HepG2 (cell line): ENCODE measurements at regions not wholly inside any gene's neighbourhood (a gene's known extent, or its start where the extent isn't known, plus 50 kb on each side); places are given as distances from the start of the nearest gene placed in this dataset.

ENCODE experiments used
- AHR ChIP-seq: IDR thresholded peaks from 2 replicates; pipeline ENCODE4 v1.6.1; 2018; ENCODE audit warnings: missing genetic modification reagents, missing compliant biosample characterization
- BCL6 ChIP-seq: IDR thresholded peaks from 2 replicates; pipeline ENCODE4 v1.6.1; 2016; ENCODE audit warnings: missing genetic modification reagents, missing compliant biosample characterization
- CCDC6 ChIP-seq: sonication (generic); formaldehyde crosslinking; IDR thresholded peaks from 2 replicates; pipeline ENCODE4 v1.8.1; 2022; ENCODE audit warnings: mild to moderate bottlenecking, missing genetic modification reagents, moderate library complexity
- FOXO1 ChIP-seq: sonication (generic); formaldehyde crosslinking; IDR thresholded peaks from 2 replicates; pipeline ENCODE4 v1.4.0; 2020; ENCODE audit warnings: missing genetic modification reagents
- GLI4 ChIP-seq: sonication (generic); formaldehyde crosslinking; IDR thresholded peaks from 2 replicates; pipeline ENCODE4 v1.5.1; 2020; ENCODE audit warnings: missing genetic modification reagents, mild to moderate bottlenecking, moderate library complexity, borderline replicate concordance
- HCFC1 ChIP-seq: fragments of 150-350 bp; IDR thresholded peaks from 2 replicates; pipeline ENCODE4 v1.6.1; 2014; ENCODE audit warnings: low read depth, low read length
- HNRNPH1 ChIP-seq: fragments of 200-400 bp; formaldehyde crosslinking; optimal IDR thresholded peaks from 2 replicates; pipeline ENCODE3; 2017; ENCODE audit warnings: mild to moderate bottlenecking, low read depth, low read length
- KDM3A ChIP-seq: IDR thresholded peaks from 2 replicates; pipeline ENCODE4 v1.6.1; 2018; ENCODE audit warnings: low read depth, missing compliant biosample characterization
- KDM4B ChIP-seq: sonication (generic); formaldehyde crosslinking; IDR thresholded peaks from 2 replicates; pipeline ENCODE4 v1.4.0; 2020; ENCODE audit warnings: missing genetic modification reagents
- KDM6A ChIP-seq: IDR thresholded peaks from 2 replicates; pipeline ENCODE4 v1.6.1; 2016; ENCODE audit warnings: low read depth
- KLF12 ChIP-seq: sonication (generic); formaldehyde crosslinking; IDR thresholded peaks from 2 replicates; pipeline ENCODE4 v1.4.0; 2020; ENCODE audit warnings: missing genetic modification reagents, borderline replicate concordance
- LCORL ChIP-seq, 2 experiments: fragments of 450-650 bp in 1 of 2; sonication (generic) in 1 of 2; formaldehyde crosslinking in 1 of 2; IDR thresholded peaks; 2 replicates each; pipeline versions ENCODE4 v1.5.0 to v1.6.1; 2017 to 2020; ENCODE audit warnings: antibody characterized with exemption in 1 of 2, missing genetic modification reagents in 1 of 2
- MIXL1 ChIP-seq: IDR thresholded peaks from 2 replicates; pipeline ENCODE4 v1.6.1; 2016
- MXI1 ChIP-seq: IDR thresholded peaks from 3 replicates; pipeline ENCODE4 v1.6.1; 2012; ENCODE audit warnings: low read depth, low read length, inconsistent platforms, borderline replicate concordance
- PAWR ChIP-seq: sonication (generic); formaldehyde crosslinking; IDR thresholded peaks from 2 replicates; pipeline ENCODE4 v1.4.0; 2020; ENCODE audit warnings: missing genetic modification reagents, mild to moderate bottlenecking, borderline replicate concordance
- RAD51 ChIP-seq: fragments of 450-650 bp; IDR thresholded peaks from 2 replicates; pipeline ENCODE4 v1.6.1; 2016; ENCODE audit warnings: borderline replicate concordance
- REL ChIP-seq: sonication (generic); formaldehyde crosslinking; conservative IDR thresholded peaks from 2 replicates; pipeline ENCODE4 v1.8.0; 2022; ENCODE audit warnings: mild to moderate bottlenecking, missing genetic modification reagents, moderate library complexity
- RFX5 ChIP-seq: IDR thresholded peaks from 2 replicates; pipeline ENCODE4 v1.6.1; 2011; ENCODE audit warnings: low read depth, low read length, improper control_type of control experiment
- SMARCE1 ChIP-seq: fragments of 450-650 bp; IDR thresholded peaks from 2 replicates; pipeline ENCODE4 v1.6.1; 2017; ENCODE audit warnings: borderline replicate concordance
- SRY ChIP-seq: sonication (generic); formaldehyde crosslinking; IDR thresholded peaks from 2 replicates; pipeline ENCODE4 v1.8.0; 2022; ENCODE audit warnings: mild to moderate bottlenecking, missing genetic modification reagents
- TMF1 ChIP-seq: sonication (generic); formaldehyde crosslinking; IDR thresholded peaks from 2 replicates; pipeline ENCODE4 v1.8.1; 2022; ENCODE audit warnings: low read depth, missing genetic modification reagents
- ZBTB1 ChIP-seq: sonication (generic); formaldehyde crosslinking; IDR thresholded peaks from 2 replicates; pipeline ENCODE4 v1.4.0; 2020; ENCODE audit warnings: missing genetic modification reagents, borderline replicate concordance
- ZBTB20 ChIP-seq: sonication (generic); formaldehyde crosslinking; IDR thresholded peaks from 2 replicates; pipeline ENCODE4 v1.8.1; 2023; ENCODE audit warnings: missing genetic modification reagents, low read depth, mild to moderate bottlenecking, borderline replicate concordance
- ZFP36L1 ChIP-seq: sonication (generic); formaldehyde crosslinking; IDR thresholded peaks from 2 replicates; pipeline ENCODE4 v1.8.0; 2022; ENCODE audit warnings: mild to moderate bottlenecking, missing genetic modification reagents, moderate library complexity
- ZFP82 ChIP-seq: sonication (generic); formaldehyde crosslinking; IDR thresholded peaks from 2 replicates; pipeline ENCODE4 v1.5.1; 2020; ENCODE audit warnings: mild to moderate bottlenecking, missing genetic modification reagents, borderline replicate concordance
- ZFX ChIP-seq: sonication (generic); formaldehyde crosslinking; IDR thresholded peaks from 2 replicates; pipeline ENCODE4 v1.4.0; 2020; ENCODE audit warnings: mild to moderate bottlenecking, low read depth, missing genetic modification reagents, moderate library complexity
- ZNF101 ChIP-seq: sonication (generic); formaldehyde crosslinking; IDR thresholded peaks from 2 replicates; pipeline ENCODE4 v1.4.0; 2020; ENCODE audit warnings: mild to moderate bottlenecking, low read depth, missing genetic modification reagents, borderline replicate concordance
- ZNF446 ChIP-seq: sonication (generic); formaldehyde crosslinking; IDR thresholded peaks from 2 replicates; pipeline ENCODE4 v1.5.0; 2020; ENCODE audit warnings: mild to moderate bottlenecking, missing genetic modification reagents
- ZNF605 ChIP-seq: sonication (generic); formaldehyde crosslinking; IDR thresholded peaks from 2 replicates; pipeline ENCODE4 v1.8.0; 2022; ENCODE audit warnings: mild to moderate bottlenecking, missing genetic modification reagents
- ZNF749 ChIP-seq: sonication (generic); formaldehyde crosslinking; IDR thresholded peaks from 2 replicates; pipeline ENCODE4 v1.8.0; 2022; ENCODE audit warnings: mild to moderate bottlenecking, missing genetic modification reagents, moderate library complexity, borderline replicate concordance
- TF ChIP-seq, protein P1 (sequence below): sonication (generic); formaldehyde crosslinking; IDR thresholded peaks from 2 replicates; pipeline ENCODE4 v1.4.0; 2020; ENCODE audit warnings: mild to moderate bottlenecking, missing genetic modification reagents
- TF ChIP-seq, protein P2 (sequence below): sonication (generic); formaldehyde crosslinking; IDR thresholded peaks from 2 replicates; pipeline ENCODE4 v1.5.0; 2020; ENCODE audit warnings: mild to moderate bottlenecking, missing genetic modification reagents

DNA sequence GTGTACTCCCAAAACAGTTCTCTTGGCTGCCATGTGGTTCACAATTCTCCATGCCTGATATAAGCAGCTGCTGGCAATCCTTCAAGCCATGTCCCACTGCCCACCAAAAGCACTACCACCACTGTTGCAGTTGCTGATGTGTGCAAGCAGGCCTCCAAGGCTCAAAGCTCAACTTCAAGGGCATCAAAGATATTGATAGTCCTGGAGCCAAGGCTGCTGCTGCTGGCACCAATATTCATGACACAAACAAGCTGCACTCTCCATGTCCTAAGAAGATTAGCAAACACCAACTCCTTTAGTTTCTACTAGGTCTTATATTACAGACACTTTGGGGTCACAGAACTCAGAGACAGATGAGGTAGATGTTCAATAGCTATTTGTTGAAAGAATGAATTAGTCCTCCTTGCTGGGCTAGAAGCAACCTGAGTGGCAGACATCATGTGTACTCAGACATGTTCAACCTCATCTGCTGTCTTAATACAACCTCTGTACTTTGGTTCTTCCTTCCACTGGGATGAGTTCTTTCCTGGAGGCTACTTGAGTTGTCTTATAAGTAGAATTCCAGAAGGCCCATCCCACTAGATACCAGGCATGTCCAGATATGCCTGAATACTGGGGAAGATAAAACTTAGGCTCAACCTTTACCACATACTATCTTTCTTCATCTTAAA lies 104.5 kb upstream of the UGP2 start (continued):
- TF ChIP-seq HNRNPH1, result no peak
- TF ChIP-seq KDM6A (CRISPR knock-in tag), result peak; percentile 92
- TF ChIP-seq ZNF605 (CRISPR knock-in tag), result peak; percentile 54; the same call in 1 of the 2 replicates
- TF ChIP-seq MXI1, result peak; percentile 45; the same call in 1 of the 3 replicates
- TF ChIP-seq KDM4B (CRISPR knock-in tag), result no peak; the same call in 1 of the 2 replicates
- no peak for TF ChIP-seq REL
- 0 out of 2 replicates have a peak, but pooled peaks have one; percentile 53 for TF ChIP-seq AHR (CRISPR knock-in tag)
- no peak for TF ChIP-seq ZBTB1 (CRISPR knock-in tag)
- TF ChIP-seq KDM3A (CRISPR knock-in tag), result 0 out of 2 replicates have a peak, but pooled peaks have one; percentile 73
- TF ChIP-seq HCFC1, result no peak
- TF ChIP-seq BCL6 (CRISPR knock-in tag), result peak; percentile 93
- no peak for TF ChIP-seq RAD51
- no peak for TF ChIP-seq SRY (CRISPR knock-in tag)
- no peak for TF ChIP-seq ZFP36L1 (CRISPR knock-in tag)
- TF ChIP-seq PAWR (CRISPR knock-in tag), result no peak
- no peak for TF ChIP-seq ZNF446 (CRISPR knock-in tag)
- TF ChIP-seq GLI4 (CRISPR knock-in tag), result no peak
- TF ChIP-seq FOXO1 (CRISPR knock-in tag), result peak; percentile 91
- no peak for TF ChIP-seq ZNF749
- no peak for TF ChIP-seq SMARCE1
- TF ChIP-seq ZNF101, result no peak
- TF ChIP-seq LCORL (IDR thresholded peaks at IDR 0.05), result no peak
- TF ChIP-seq LCORL (CRISPR knock-in tag; IDR thresholded peaks at IDR 0.05), result 0 out of 2 replicates have a peak, but pooled peaks have one; percentile 30
- TF ChIP-seq RFX5, result no peak
- TF ChIP-seq, protein P1, sequence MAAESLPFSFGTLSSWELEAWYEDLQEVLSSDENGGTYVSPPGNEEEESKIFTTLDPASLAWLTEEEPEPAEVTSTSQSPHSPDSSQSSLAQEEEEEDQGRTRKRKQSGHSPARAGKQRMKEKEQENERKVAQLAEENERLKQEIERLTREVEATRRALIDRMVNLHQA (CRISPR knock-in tag), result no peak
- 0 out of 2 replicates have a peak, but pooled peaks have one; percentile 28 for TF ChIP-seq CCDC6 (CRISPR knock-in tag)
- TF ChIP-seq ZBTB20 (CRISPR knock-in tag), result no peak; the same call in 1 of the 2 replicates
- no peak for TF ChIP-seq ZFP82
- TF ChIP-seq ZFX (CRISPR knock-in tag), result peak; percentile 89
- no peak for TF ChIP-seq KLF12
- TF ChIP-seq, protein P2, sequence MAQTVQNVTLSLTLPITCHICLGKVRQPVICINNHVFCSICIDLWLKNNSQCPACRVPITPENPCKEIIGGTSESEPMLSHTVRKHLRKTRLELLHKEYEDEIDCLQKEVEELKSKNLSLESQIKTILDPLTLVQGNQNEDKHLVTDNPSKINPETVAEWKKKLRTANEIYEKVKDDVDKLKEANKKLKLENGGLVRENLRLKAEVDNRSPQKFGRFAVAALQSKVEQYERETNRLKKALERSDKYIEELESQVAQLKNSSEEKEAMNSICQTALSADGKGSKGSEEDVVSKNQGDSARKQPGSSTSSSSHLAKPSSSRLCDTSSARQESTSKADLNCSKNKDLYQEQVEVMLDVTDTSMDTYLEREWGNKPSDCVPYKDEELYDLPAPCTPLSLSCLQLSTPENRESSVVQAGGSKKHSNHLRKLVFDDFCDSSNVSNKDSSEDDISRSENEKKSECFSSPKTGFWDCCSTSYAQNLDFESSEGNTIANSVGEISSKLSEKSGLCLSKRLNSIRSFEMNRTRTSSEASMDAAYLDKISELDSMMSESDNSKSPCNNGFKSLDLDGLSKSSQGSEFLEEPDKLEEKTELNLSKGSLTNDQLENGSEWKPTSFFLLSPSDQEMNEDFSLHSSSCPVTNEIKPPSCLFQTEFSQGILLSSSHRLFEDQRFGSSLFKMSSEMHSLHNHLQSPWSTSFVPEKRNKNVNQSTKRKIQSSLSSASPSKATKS (CRISPR knock-in tag), result no peak
- 0 out of 2 replicates have a peak, but pooled peaks have one; percentile 66 for TF ChIP-seq MIXL1 (CRISPR knock-in tag)
- no peak for TF ChIP-seq TMF1 (CRISPR knock-in tag)
